Neuronal stem cell (in vitro differentiated cells): ENCODE measurements at regions not wholly inside any gene's neighbourhood (a gene's known extent, or its start where the extent isn't known, plus 50 kb on each side); places are given as distances from the start of the nearest gene placed in this dataset.

Experiments used
- DNase-seq: peaks from one replicate; pipeline ENCODE4 v3.0.0-alpha.2; 2013; ENCODE audit warnings: low spot score
- H2AFZ ChIP-seq: one replicate; pipeline ENCODE4 v1.6.1; 2013; ENCODE audit warnings: mild to moderate bottlenecking, low read length, inconsistent platforms
- H2AK5ac ChIP-seq: 2 replicates; pipeline ENCODE4 v1.6.1; 2013; ENCODE audit warnings: low read depth, mild to moderate bottlenecking, inconsistent platforms, low read length, moderate library complexity, mixed read lengths
- H2BK120ac ChIP-seq: 2 replicates; pipeline ENCODE4 v1.6.1; 2013; ENCODE audit warnings: low read depth, mild to moderate bottlenecking, inconsistent platforms, low read length, moderate library complexity, mixed read lengths
- H2BK12ac ChIP-seq: one replicate; pipeline ENCODE4 v1.6.1; 2013; ENCODE audit warnings: low read length, inconsistent platforms
- H2BK15ac ChIP-seq: 2 replicates; pipeline ENCODE4 v1.6.1; 2013; ENCODE audit warnings: mild to moderate bottlenecking, low read length, inconsistent platforms, mixed read lengths
- H2BK5ac ChIP-seq: one replicate; pipeline ENCODE4 v1.6.1; 2013; ENCODE audit warnings: inconsistent platforms, mild to moderate bottlenecking, low read length, moderate library complexity
- H3K14ac ChIP-seq: one replicate; pipeline ENCODE4 v1.6.1; 2013; ENCODE audit warnings: low read length, inconsistent platforms
- H3K18ac ChIP-seq: 2 replicates; pipeline ENCODE4 v1.6.1; 2013; ENCODE audit warnings: low read length, inconsistent platforms
- H3K23ac ChIP-seq: 2 replicates; pipeline ENCODE4 v1.6.1; 2013; ENCODE audit warnings: low read depth, mild to moderate bottlenecking, mixed read lengths, low read length, inconsistent platforms; ENCODE audit not compliant: poor library complexity
- H3K27ac ChIP-seq: replicated peaks from 3 replicates; pipeline ENCODE4 v1.5.1; 2013; ENCODE audit warnings: low read length, inconsistent platforms
- H3K27me3 ChIP-seq, 3 experiments: 2 replicates each; pipeline ENCODE4 v1.6.1; 2013; ENCODE audit warnings: low read length in 3 of 3, mild to moderate bottlenecking in 2 of 3, inconsistent platforms in 1 of 3, low read depth in 1 of 3, mixed read lengths in 1 of 3, moderate library complexity in 1 of 3; ENCODE audit not compliant: control insufficient read depth in 3 of 3, insufficient read depth in 3 of 3
- H3K36me3 ChIP-seq, 2 donors: replicated peaks in 1 of 2; 2 replicates each; pipeline ENCODE4 v1.6.1; 2013; ENCODE audit warnings: low read length in 2 of 2; ENCODE audit not compliant: control insufficient read depth in 2 of 2, insufficient read depth in 2 of 2
- H3K4ac ChIP-seq: 2 replicates; pipeline ENCODE4 v1.6.1; 2013; ENCODE audit warnings: inconsistent platforms, mild to moderate bottlenecking, low read length, moderate library complexity
- H3K4me1 ChIP-seq, 2 donors: 1 replicate in 1 of 2; 2 replicates in 1 of 2; pipeline ENCODE4 v1.6.1; 2013; ENCODE audit warnings: low read length in 2 of 2, low read depth in 1 of 2; ENCODE audit not compliant: control insufficient read depth in 2 of 2, insufficient read depth in 1 of 2
- H3K4me2 ChIP-seq: one replicate; pipeline ENCODE4 v1.6.1; 2013; ENCODE audit warnings: mild to moderate bottlenecking, low read length, inconsistent platforms; ENCODE audit not compliant: insufficient read depth, poor library complexity, severe bottlenecking
- H3K4me3 ChIP-seq, 2 donors: 2 replicates each; pipeline ENCODE4 v1.5.1; 2013; ENCODE audit warnings: low read length in 2 of 2, mild to moderate bottlenecking in 2 of 2, inconsistent platforms in 1 of 2, moderate library complexity in 1 of 2
- H3K79me1 ChIP-seq: one replicate; pipeline ENCODE4 v1.6.1; 2013; ENCODE audit warnings: low read depth, mild to moderate bottlenecking, inconsistent platforms, low read length, moderate library complexity
- H3K9ac ChIP-seq: one replicate; pipeline ENCODE4 v1.6.1; 2013; ENCODE audit warnings: mild to moderate bottlenecking, low read depth, low read length, inconsistent platforms; ENCODE audit not compliant: poor library complexity
- H3K9me3 ChIP-seq, 2 donors: replicated peaks in 1 of 2; 2 replicates each; pipeline versions ENCODE3 to v1.6.1; 2013; ENCODE audit warnings: low read length in 2 of 2, mild to moderate bottlenecking in 2 of 2, inconsistent platforms in 1 of 2, low read depth in 1 of 2, mixed read lengths in 1 of 2, moderate library complexity in 1 of 2; ENCODE audit not compliant: control insufficient read depth in 2 of 2, insufficient read depth in 1 of 2
- H4K8ac ChIP-seq: one replicate; pipeline ENCODE4 v1.6.1; 2013; ENCODE audit warnings: low read depth, mild to moderate bottlenecking, inconsistent platforms, low read length, moderate library complexity
- H4K91ac ChIP-seq: one replicate; pipeline ENCODE4 v1.6.1; 2013; ENCODE audit warnings: low read length, low read depth, mild to moderate bottlenecking, inconsistent platforms; ENCODE audit not compliant: poor library complexity
- WGBS, 2 donors: extraction: QIAGEN DNeasy Blood & Tissue Kit; methylation state at CpG; one replicate each; pipeline ENCODE4 v1.1.7; 2013; ENCODE audit warnings: missing lambda C conversion rate in 2 of 2, mixed read lengths in 1 of 2; ENCODE audit not compliant: insufficient read length in 2 of 2, insufficient replicate concordance in 1 of 2; ENCODE audit errors: extremely low coverage in 2 of 2; 5-methylcytosine and 5-hydroxymethylcytosine counted together

DNA sequence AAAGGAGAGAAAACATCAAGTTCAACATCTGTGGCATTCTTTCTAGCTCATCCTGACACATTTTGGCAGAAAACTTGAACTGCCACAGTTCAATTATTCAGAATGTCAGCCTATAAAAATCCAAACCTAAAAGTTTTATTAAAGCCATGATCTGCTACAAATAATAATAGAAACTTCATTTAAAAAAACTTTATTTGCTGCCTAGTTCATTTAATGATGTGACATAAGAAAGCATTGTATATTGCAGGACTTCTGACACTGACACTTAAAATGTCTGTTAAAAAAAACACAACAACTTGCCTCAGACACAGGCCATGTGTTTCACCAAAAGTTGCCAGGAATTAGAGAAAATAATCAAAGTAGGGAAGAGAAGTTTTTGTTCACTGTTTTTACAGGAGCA, 88.3 kb upstream of the HTR1E start:
- no peak overlapping the region for H4K8ac ChIP-seq
- H3K18ac ChIP-seq: no peak overlapping the region
- no peak overlapping the region for H3K4ac ChIP-seq
- H2AFZ ChIP-seq: no peak overlapping the region
- no peak overlapping the region for H3K23ac ChIP-seq
- no peak overlapping the region for H3K27ac ChIP-seq
- no peak overlapping the region for H2BK12ac ChIP-seq
- no peak overlapping the region for H3K4me2 ChIP-seq
- no peak overlapping the region for H3K4me3 ChIP-seq
- no peak overlapping the region for H2BK5ac ChIP-seq
- no peaks in the 10 kb centered on the region for H3K36me3 ChIP-seq
- no peak overlapping the region for H2BK120ac ChIP-seq
- H4K91ac ChIP-seq: no peak overlapping the region
- no peaks in the 10 kb centered on the region for H3K4me1 ChIP-seq
- no peak overlapping the region for H2AK5ac ChIP-seq
- no peaks in the 10 kb centered on the region for H3K9me3 ChIP-seq
- no peaks in the 10 kb centered on the region for H3K79me1 ChIP-seq
- H3K14ac ChIP-seq: no peak overlapping the region
- no peak for DNase-seq
- no peaks in the 10 kb centered on the region for H3K27me3 ChIP-seq
- no peak overlapping the region for H3K9ac ChIP-seq
- H2BK15ac ChIP-seq: no peak overlapping the region

- H3K9me3 ChIP-seq: no peaks in the 10 kb centered on the region
- H3K4me1 ChIP-seq: no peaks in the 10 kb centered on the region
- H3K4ac ChIP-seq: no peak overlapping the region
- no peak overlapping the region for H3K9ac ChIP-seq
- H2BK120ac ChIP-seq: no peak overlapping the region
- H2BK5ac ChIP-seq: no peak overlapping the region
- H4K8ac ChIP-seq: no peak overlapping the region
- H2BK12ac ChIP-seq: no peak overlapping the region
- H3K27me3 ChIP-seq: no peaks in the 10 kb centered on the region
- H3K4me3 ChIP-seq: no peak overlapping the region
- no peak overlapping the region for H4K91ac ChIP-seq
- no peak overlapping the region for H3K23ac ChIP-seq
- no peak overlapping the region for H3K27ac ChIP-seq
- H2BK15ac ChIP-seq: no peak overlapping the region
- no peak overlapping the region for H2AK5ac ChIP-seq
- no peak overlapping the region for H2AFZ ChIP-seq
- H3K14ac ChIP-seq: no peak overlapping the region
- H3K4me2 ChIP-seq: no peak overlapping the region
- H3K36me3 ChIP-seq: no peaks in the 10 kb centered on the region
- no peaks in the 10 kb centered on the region for H3K79me1 ChIP-seq
- no peak for DNase-seq
- no peak overlapping the region for H3K18ac ChIP-seq
Measured at GRCh38 chr6:86832686-86833085, 104.6 kb upstream of the HTR1E start.

DNA sequence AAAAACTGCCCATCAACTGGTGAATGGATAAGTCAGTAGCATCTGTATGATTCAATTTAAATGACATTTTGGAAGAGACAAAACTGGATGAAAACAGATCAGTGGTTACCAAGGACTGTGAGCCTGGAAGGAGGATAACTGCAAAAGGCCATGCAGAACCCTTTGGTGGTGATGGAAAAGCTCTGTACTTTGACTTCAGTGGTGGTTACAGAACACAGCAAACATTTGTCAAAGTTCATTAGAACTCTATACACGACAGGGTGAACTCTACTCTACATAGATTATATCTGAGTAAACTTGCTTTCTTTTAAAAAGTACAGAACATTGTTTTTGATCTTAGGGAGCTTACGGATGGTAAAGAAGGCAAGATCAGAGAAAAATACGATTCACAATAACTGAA, 111.9 kb upstream of the HTR1E start:
- no peak overlapping the region for H3K18ac ChIP-seq
- no CpG with 5 or more reads among the region's 3 CpGs for WGBS, 2 donors
- H3K14ac ChIP-seq: no peak overlapping the region
- no peaks in the 10 kb centered on the region for H3K9me3 ChIP-seq
- no peak for DNase-seq
- no peaks in the 10 kb centered on the region for H3K79me1 ChIP-seq
- H3K4me3 ChIP-seq: no peak overlapping the region
- no peak overlapping the region for H3K4me2 ChIP-seq
- H2BK120ac ChIP-seq: no peak overlapping the region
- H2BK15ac ChIP-seq: no peak overlapping the region
- H3K36me3 ChIP-seq: no peaks in the 10 kb centered on the region
- no peak overlapping the region for H3K27ac ChIP-seq
- no peak overlapping the region for H2BK12ac ChIP-seq
- no peak overlapping the region for H2BK5ac ChIP-seq
- no peak overlapping the region for H2AK5ac ChIP-seq
- no peak overlapping the region for H4K91ac ChIP-seq
- no peak overlapping the region for H3K9ac ChIP-seq
- no peak overlapping the region for H4K8ac ChIP-seq
- H3K4me1 ChIP-seq: no peaks in the 10 kb centered on the region
- H2AFZ ChIP-seq: no peak overlapping the region
- no peaks in the 10 kb centered on the region for H3K27me3 ChIP-seq
- no peak overlapping the region for H3K4ac ChIP-seq
- no peak overlapping the region for H3K23ac ChIP-seq

GRCh38 chr6:86822747-86823146, 114.6 kb upstream of the HTR1E start:
- Histone ChIP-seq H3K4me1 (no peaks in the 10 kb centered on the region), H3K9me3 (no peaks in the 10 kb centered on the region), H4K8ac (no peak overlapping the region), H2AK5ac (no peak overlapping the region), H2BK12ac (no peak overlapping the region), H4K91ac (no peak overlapping the region), H3K23ac (no peak overlapping the region), H2AFZ (no peak overlapping the region), H3K4me2 (no peak overlapping the region), H3K27ac (no peak overlapping the region), H3K36me3 (no peaks in the 10 kb centered on the region), H2BK5ac (no peak overlapping the region), H3K9ac (no peak overlapping the region), H3K18ac (no peak overlapping the region), H3K79me1 (no peaks in the 10 kb centered on the region), H2BK120ac (no peak overlapping the region), H2BK15ac (no peak overlapping the region), H3K27me3 (no peaks in the 10 kb centered on the region), H3K14ac (no peak overlapping the region), H3K4ac (no peak overlapping the region), H3K4me3 (no peak overlapping the region)
- DNase-seq: no peak
